SK-N-SH treated with all-trans-retinoic acid at 6 μM for 48 hours (cell line): ENCODE measurements at regions not wholly inside any gene's neighbourhood (a gene's known extent, or its start where the extent isn't known, plus 50 kb on each side); places are given as distances from the start of the nearest gene placed in this dataset.

Source experiments
- ATAC-seq: fragments of 200-7000 bp; cut with Tn5 transposase; 3 replicates; pipeline ENCODE4 v1.9.1; 2020; ENCODE audit warnings: mild to moderate bottlenecking, moderate library complexity
- BACH2 ChIP-seq: fragments of 250-450 bp; sonication (Bioruptor Pico); IDR thresholded peaks from 2 replicates; pipeline ENCODE4 v1.9.0; 2021; ENCODE audit warnings: mild to moderate bottlenecking, borderline replicate concordance
- CSDC2 ChIP-seq: fragments of 250-450 bp; sonication (Bioruptor Pico); IDR thresholded peaks from 2 replicates; pipeline ENCODE4 v1.5.0; 2020; ENCODE audit warnings: mild to moderate bottlenecking, moderate library complexity
- ESRRG ChIP-seq: fragments of 250-450 bp; sonication (Bioruptor Pico); IDR thresholded peaks from 2 replicates; pipeline ENCODE4 v1.6.1; 2021; ENCODE audit warnings: mild to moderate bottlenecking
- ISL1 ChIP-seq: fragments of 250-450 bp; sonication (Bioruptor Pico); IDR thresholded peaks from 2 replicates; pipeline ENCODE4 v2.1.2; 2022; ENCODE audit warnings: mild to moderate bottlenecking, moderate library complexity
- OSR1 ChIP-seq: fragments of 250-450 bp; sonication (Bioruptor Pico); IDR thresholded peaks from 2 replicates; pipeline ENCODE4 v1.8.0; 2022; ENCODE audit warnings: moderate library complexity, mild to moderate bottlenecking, inconsistent platforms
- PPARA ChIP-seq: fragments of 250-450 bp; sonication (Bioruptor Pico); IDR thresholded peaks from 2 replicates; pipeline ENCODE4 v1.5.0; 2020; ENCODE audit warnings: mild to moderate bottlenecking, borderline replicate concordance
- SNAI2 ChIP-seq: fragments of 250-450 bp; sonication (Bioruptor Pico); IDR thresholded peaks from 2 replicates; pipeline ENCODE4 v1.5.0; 2020; ENCODE audit warnings: mild to moderate bottlenecking, moderate library complexity
- TCF4 ChIP-seq: fragments of 250-450 bp; sonication (Bioruptor Pico); IDR thresholded peaks from 2 replicates; pipeline ENCODE4 v1.8.0; 2021; ENCODE audit warnings: mild to moderate bottlenecking, moderate library complexity, borderline replicate concordance
- TOX ChIP-seq: fragments of 250-450 bp; sonication (Bioruptor Pico); IDR thresholded peaks from 2 replicates; pipeline ENCODE4 v1.8.0; 2021; ENCODE audit warnings: mild to moderate bottlenecking, moderate library complexity, borderline replicate concordance
- ZC3H10 ChIP-seq: fragments of 250-450 bp; sonication (Bioruptor Pico); IDR thresholded peaks from 2 replicates; pipeline ENCODE4 v1.5.1; 2021; ENCODE audit warnings: mild to moderate bottlenecking, moderate library complexity
- ZFP3 ChIP-seq: fragments of 250-450 bp; sonication (Bioruptor Pico); IDR thresholded peaks from 2 replicates; pipeline ENCODE4 v1.5.0; 2020; ENCODE audit warnings: mild to moderate bottlenecking, moderate library complexity
- ZFP30 ChIP-seq: fragments of 450-650 bp; formaldehyde crosslinking; IDR thresholded peaks from 2 replicates; pipeline ENCODE4 v1.5.0; 2022; ENCODE audit warnings: mild to moderate bottlenecking, moderate library complexity
- ZNF565 ChIP-seq: fragments of 450-650 bp; formaldehyde crosslinking; conservative IDR thresholded peaks from 2 replicates; pipeline ENCODE4 v1.5.0; 2020; ENCODE audit warnings: low read depth, mild to moderate bottlenecking, moderate library complexity
- ZNF70 ChIP-seq: fragments of 450-650 bp; formaldehyde crosslinking; IDR thresholded peaks from 2 replicates; pipeline ENCODE4 v1.5.0; 2020; ENCODE audit warnings: mild to moderate bottlenecking, moderate library complexity
- ZNF8 ChIP-seq: fragments of 450-650 bp; formaldehyde crosslinking; IDR thresholded peaks from 2 replicates; pipeline ENCODE4 v1.5.0; 2020; ENCODE audit warnings: mild to moderate bottlenecking, moderate library complexity
- TF ChIP-seq, protein P1 (sequence below): fragments of 250-450 bp; sonication (Bioruptor Pico); IDR thresholded peaks from 2 replicates; pipeline ENCODE4 v1.8.0; 2020; ENCODE audit warnings: mild to moderate bottlenecking, moderate library complexity, borderline replicate concordance
- TF ChIP-seq, protein P2 (sequence below): fragments of 250-450 bp; sonication (Bioruptor Pico); IDR thresholded peaks from 2 replicates; pipeline ENCODE4 v1.8.0; 2021; ENCODE audit warnings: low read depth, mild to moderate bottlenecking, moderate library complexity, borderline replicate concordance
- TF ChIP-seq, protein P3 (sequence below): fragments of 250-450 bp; sonication (Bioruptor Pico); IDR thresholded peaks from 2 replicates; pipeline ENCODE4 v1.5.0; 2020; ENCODE audit warnings: mild to moderate bottlenecking, moderate library complexity
- TF ChIP-seq, protein P4 (sequence below): fragments of 250-450 bp; sonication (Bioruptor Pico); IDR thresholded peaks from 2 replicates; pipeline ENCODE4 v1.5.1; 2020; ENCODE audit warnings: low read depth, mild to moderate bottlenecking, moderate library complexity

DNA sequence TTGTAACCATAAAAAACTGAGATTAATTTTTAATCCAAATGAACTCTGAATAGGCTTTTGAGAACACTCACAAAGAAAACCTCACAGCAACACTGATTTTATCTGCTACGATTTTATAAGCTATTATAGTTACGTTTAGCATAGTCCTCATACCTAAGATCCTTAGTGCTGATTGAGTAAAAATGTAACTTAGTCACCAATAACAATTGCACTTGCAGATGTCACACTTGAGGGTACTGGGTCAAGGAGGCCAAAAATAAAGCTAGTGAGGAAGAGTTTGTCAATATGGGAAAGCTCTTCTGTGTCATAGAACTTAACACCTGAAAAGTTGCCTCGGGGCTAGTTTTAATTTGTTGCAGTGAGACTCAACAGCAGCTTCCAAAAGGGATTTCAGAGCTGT lies 706.5 kb upstream of the FAM98A start (continued):
- TF ChIP-seq ZNF8 (no peak), ZFP30 (CRISPR knock-in tag) (no peak), TCF4 (CRISPR knock-in tag) (no peak), ZC3H10 (CRISPR knock-in tag) (no peak), ZFP3 (CRISPR knock-in tag) (no peak), TOX (CRISPR knock-in tag) (no peak)
- TF ChIP-seq, protein P1, sequence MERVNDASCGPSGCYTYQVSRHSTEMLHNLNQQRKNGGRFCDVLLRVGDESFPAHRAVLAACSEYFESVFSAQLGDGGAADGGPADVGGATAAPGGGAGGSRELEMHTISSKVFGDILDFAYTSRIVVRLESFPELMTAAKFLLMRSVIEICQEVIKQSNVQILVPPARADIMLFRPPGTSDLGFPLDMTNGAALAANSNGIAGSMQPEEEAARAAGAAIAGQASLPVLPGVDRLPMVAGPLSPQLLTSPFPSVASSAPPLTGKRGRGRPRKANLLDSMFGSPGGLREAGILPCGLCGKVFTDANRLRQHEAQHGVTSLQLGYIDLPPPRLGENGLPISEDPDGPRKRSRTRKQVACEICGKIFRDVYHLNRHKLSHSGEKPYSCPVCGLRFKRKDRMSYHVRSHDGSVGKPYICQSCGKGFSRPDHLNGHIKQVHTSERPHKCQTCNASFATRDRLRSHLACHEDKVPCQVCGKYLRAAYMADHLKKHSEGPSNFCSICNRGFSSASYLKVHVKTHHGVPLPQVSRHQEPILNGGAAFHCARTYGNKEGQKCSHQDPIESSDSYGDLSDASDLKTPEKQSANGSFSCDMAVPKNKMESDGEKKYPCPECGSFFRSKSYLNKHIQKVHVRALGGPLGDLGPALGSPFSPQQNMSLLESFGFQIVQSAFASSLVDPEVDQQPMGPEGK, result no peak

DNA sequence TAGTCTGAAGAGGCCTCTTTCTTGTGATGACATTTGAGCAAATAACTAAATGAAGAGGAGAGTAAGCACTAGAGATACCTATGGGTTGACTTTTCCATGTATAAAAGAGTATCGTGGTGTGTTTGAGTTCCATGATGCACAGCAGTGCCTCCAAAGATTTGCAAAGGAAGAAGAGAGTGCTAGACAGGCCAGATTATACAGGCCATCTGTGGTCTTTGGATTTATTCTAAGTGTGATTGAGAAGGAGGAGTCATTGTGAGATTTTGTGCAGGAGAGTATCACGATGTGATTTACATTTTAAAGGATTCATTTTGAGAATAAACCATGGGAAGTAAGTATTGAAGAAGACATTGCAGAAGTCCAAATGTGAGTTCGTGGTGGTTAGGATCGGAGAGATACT lies 695.9 kb upstream of the FAM98A start:
- TF ChIP-seq ZFP3 (CRISPR knock-in tag), result no peak
- TF ChIP-seq, protein P2, sequence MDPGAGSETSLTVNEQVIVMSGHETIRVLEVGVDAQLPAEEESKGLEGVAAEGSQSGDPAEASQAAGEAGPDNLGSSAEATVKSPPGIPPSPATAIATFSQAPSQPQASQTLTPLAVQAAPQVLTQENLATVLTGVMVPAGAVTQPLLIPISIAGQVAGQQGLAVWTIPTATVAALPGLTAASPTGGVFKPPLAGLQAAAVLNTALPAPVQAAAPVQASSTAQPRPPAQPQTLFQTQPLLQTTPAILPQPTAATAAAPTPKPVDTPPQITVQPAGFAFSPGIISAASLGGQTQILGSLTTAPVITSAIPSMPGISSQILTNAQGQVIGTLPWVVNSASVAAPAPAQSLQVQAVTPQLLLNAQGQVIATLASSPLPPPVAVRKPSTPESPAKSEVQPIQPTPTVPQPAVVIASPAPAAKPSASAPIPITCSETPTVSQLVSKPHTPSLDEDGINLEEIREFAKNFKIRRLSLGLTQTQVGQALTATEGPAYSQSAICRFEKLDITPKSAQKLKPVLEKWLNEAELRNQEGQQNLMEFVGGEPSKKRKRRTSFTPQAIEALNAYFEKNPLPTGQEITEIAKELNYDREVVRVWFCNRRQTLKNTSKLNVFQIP, result no peak
- no peak for TF ChIP-seq ZC3H10 (CRISPR knock-in tag)
- TF ChIP-seq, protein P3, sequence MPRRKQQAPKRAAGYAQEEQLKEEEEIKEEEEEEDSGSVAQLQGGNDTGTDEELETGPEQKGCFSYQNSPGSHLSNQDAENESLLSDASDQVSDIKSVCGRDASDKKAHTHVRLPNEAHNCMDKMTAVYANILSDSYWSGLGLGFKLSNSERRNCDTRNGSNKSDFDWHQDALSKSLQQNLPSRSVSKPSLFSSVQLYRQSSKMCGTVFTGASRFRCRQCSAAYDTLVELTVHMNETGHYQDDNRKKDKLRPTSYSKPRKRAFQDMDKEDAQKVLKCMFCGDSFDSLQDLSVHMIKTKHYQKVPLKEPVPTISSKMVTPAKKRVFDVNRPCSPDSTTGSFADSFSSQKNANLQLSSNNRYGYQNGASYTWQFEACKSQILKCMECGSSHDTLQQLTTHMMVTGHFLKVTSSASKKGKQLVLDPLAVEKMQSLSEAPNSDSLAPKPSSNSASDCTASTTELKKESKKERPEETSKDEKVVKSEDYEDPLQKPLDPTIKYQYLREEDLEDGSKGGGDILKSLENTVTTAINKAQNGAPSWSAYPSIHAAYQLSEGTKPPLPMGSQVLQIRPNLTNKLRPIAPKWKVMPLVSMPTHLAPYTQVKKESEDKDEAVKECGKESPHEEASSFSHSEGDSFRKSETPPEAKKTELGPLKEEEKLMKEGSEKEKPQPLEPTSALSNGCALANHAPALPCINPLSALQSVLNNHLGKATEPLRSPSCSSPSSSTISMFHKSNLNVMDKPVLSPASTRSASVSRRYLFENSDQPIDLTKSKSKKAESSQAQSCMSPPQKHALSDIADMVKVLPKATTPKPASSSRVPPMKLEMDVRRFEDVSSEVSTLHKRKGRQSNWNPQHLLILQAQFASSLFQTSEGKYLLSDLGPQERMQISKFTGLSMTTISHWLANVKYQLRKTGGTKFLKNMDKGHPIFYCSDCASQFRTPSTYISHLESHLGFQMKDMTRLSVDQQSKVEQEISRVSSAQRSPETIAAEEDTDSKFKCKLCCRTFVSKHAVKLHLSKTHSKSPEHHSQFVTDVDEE (CRISPR knock-in tag), result no peak
- no peak for TF ChIP-seq CSDC2 (CRISPR knock-in tag)
- no peak for TF ChIP-seq BACH2 (CRISPR knock-in tag)
- no peak for TF ChIP-seq TOX (CRISPR knock-in tag)
- no peak for TF ChIP-seq ESRRG (CRISPR knock-in tag)
- TF ChIP-seq OSR1, result no peak
- no peak for TF ChIP-seq PPARA (CRISPR knock-in tag)
- TF ChIP-seq ZNF70 (CRISPR knock-in tag), result no peak
- TF ChIP-seq ZNF8, result no peak
- TF ChIP-seq ISL1 (CRISPR knock-in tag), result no peak
- no peak for ATAC-seq

DNA sequence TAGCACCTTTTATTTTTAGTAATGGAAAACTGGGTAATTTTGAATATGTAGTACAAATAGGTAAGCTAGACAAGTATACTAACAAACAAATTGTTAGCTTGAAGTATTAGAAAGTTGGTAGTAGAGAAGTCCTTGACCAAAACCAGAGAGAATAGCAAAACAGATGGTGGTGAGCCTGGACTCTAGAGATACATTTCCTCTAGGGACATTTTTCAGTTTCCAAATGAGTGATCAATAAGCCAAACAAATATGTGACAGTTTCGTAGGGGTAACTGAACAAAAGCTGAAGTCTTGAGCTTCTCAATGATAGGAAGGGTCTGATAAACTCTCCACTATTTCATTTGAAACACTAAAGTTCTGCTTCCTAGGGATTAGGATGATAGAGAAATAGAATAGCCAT lies 692.0 kb upstream of the FAM98A start:
- no peak for ATAC-seq
- TF ChIP-seq, protein P2, result no peak
- TF ChIP-seq CSDC2 (CRISPR knock-in tag) (no peak), ZFP3 (CRISPR knock-in tag) (no peak), BACH2 (CRISPR knock-in tag) (no peak), SNAI2 (CRISPR knock-in tag) (no peak), ZNF565 (no peak)
- TF ChIP-seq, all 23 proteins: peak for 0

DNA sequence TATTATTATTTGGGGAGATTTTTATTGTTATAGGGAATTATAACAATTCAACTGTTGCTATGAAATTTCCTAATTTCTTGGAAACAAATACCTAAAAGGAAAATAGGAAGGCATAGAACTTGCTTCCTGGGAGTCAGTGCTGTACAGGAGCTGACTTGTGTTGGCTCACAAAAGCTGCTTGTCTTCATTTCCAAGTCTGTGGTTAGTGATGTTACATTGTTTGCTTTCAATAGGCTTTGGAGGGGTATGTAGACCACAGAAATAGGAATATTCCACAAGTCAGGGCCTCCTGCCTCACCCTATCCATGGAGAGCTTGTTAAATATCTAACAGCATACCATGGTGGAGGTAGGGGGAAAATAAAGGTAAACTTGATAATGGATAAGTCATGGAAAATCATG lies 688.9 kb upstream of the FAM98A start:
- ATAC-seq, result no peak
- no peak for TF ChIP-seq OSR1
- TF ChIP-seq, protein P1, result no peak
- no peak for TF ChIP-seq CSDC2 (CRISPR knock-in tag)
- TF ChIP-seq, protein P4, sequence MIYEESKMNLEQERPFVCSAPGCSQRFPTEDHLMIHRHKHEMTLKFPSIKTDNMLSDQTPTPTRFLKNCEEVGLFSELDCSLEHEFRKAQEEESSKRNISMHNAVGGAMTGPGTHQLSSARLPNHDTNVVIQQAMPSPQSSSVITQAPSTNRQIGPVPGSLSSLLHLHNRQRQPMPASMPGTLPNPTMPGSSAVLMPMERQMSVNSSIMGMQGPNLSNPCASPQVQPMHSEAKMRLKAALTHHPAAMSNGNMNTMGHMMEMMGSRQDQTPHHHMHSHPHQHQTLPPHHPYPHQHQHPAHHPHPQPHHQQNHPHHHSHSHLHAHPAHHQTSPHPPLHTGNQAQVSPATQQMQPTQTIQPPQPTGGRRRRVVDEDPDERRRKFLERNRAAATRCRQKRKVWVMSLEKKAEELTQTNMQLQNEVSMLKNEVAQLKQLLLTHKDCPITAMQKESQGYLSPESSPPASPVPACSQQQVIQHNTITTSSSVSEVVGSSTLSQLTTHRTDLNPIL (CRISPR knock-in tag), result no peak
- no peak for TF ChIP-seq TOX (CRISPR knock-in tag)
- TF ChIP-seq ZFP3 (CRISPR knock-in tag), result no peak
- TF ChIP-seq, protein P3 (CRISPR knock-in tag), result no peak
- no peak for TF ChIP-seq BACH2 (CRISPR knock-in tag)
- no peak for TF ChIP-seq ZNF70 (CRISPR knock-in tag)
- TF ChIP-seq ZC3H10 (CRISPR knock-in tag), result no peak
- no peak for TF ChIP-seq SNAI2 (CRISPR knock-in tag)
- TF ChIP-seq TCF4 (CRISPR knock-in tag), result no peak
- TF ChIP-seq ZNF565, result no peak
